GM18508 (cell line): ENCODE measurements at regions not wholly inside any gene's neighbourhood (a gene's known extent, or its start where the extent isn't known, plus 50 kb on each side); places are given as distances from the start of the nearest gene placed in this dataset.

ENCODE experiments used
- ATAC-seq: cut with Tn5 transposase; IDR thresholded peaks from one replicate; pipeline ENCODE4 v1.9.1; 2021; ENCODE audit warnings: moderate number of reproducible peaks; ENCODE audit not compliant: insufficient read depth, unreplicated experiment

GRCh38 chr6:22667855-22668254 lies 98.5 kb downstream of the HDGFL1 start:
- no peak for ATAC-seq

GRCh38 chr6:22668307-22668706 lies 98.9 kb downstream of the HDGFL1 start:
- ATAC-seq = no peak

- no peak for ATAC-seq
Observed at GRCh38 chr6:22668717-22669116, 99.4 kb downstream of the HDGFL1 start.

- ATAC-seq = no peak
Observed at GRCh38 chr6:22670605-22671004, 101.2 kb downstream of the HDGFL1 start.

- no peak for ATAC-seq
Observed at GRCh38 chr6:22673474-22673873, 104.1 kb downstream of the HDGFL1 start.

- ATAC-seq = no peak
Observed at GRCh38 chr6:22680950-22681349, 111.6 kb downstream of the HDGFL1 start.

GRCh38 chr6:22681761-22682160 lies 112.4 kb downstream of the HDGFL1 start:
- no peak for ATAC-seq

GRCh38 chr6:22682979-22683378 lies 113.6 kb downstream of the HDGFL1 start:
- ATAC-seq = no peak

GRCh38 chr6:22690446-22690845 lies 121.1 kb downstream of the HDGFL1 start:
- ATAC-seq = no peak

GRCh38 chr6:22694092-22694724 lies 124.8 kb downstream of the HDGFL1 start:
- ATAC-seq = no peak

GRCh38 chr6:22696481-22696880 lies 127.1 kb downstream of the HDGFL1 start:
- no peak for ATAC-seq

- no peak for ATAC-seq
Observed at GRCh38 chr6:22697306-22697705, 127.9 kb downstream of the HDGFL1 start.

GRCh38 chr6:22699151-22699550 lies 129.8 kb downstream of the HDGFL1 start:
- ATAC-seq = no peak

- ATAC-seq = no peak
Observed at GRCh38 chr6:22706651-22707050, 137.3 kb downstream of the HDGFL1 start.

GRCh38 chr6:22708469-22708868 lies 139.1 kb downstream of the HDGFL1 start:
- no peak for ATAC-seq

GRCh38 chr6:22709803-22710202 lies 140.4 kb downstream of the HDGFL1 start:
- ATAC-seq = no peak

GRCh38 chr6:22716721-22717120 lies 147.4 kb downstream of the HDGFL1 start:
- peak; percentile 89 for ATAC-seq

GRCh38 chr6:22717915-22718314 lies 148.5 kb downstream of the HDGFL1 start:
- ATAC-seq = no peak

- ATAC-seq = no peak
Observed at GRCh38 chr6:22722913-22723312, 153.5 kb downstream of the HDGFL1 start.

GRCh38 chr6:22726966-22727365 lies 157.6 kb downstream of the HDGFL1 start:
- no peak for ATAC-seq

- no peak for ATAC-seq
Observed at GRCh38 chr6:22727710-22728109, 158.3 kb downstream of the HDGFL1 start.

GRCh38 chr6:22732176-22732970 lies 163.0 kb downstream of the HDGFL1 start:
- no peak for ATAC-seq
